Subcutaneous abdominal adipose tissue (tissue), 5 donors: ENCODE measurements at regions not wholly inside any gene's neighbourhood (a gene's known extent, or its start where the extent isn't known, plus 50 kb on each side); places are given as distances from the start of the nearest gene placed in this dataset.

Experiments
- H3K27ac ChIP-seq: one replicate; pipeline ENCODE4 v1.7.0; 2013; ENCODE audit warnings: low read depth, mild to moderate bottlenecking, inconsistent platforms, low read length, moderate library complexity
- H3K27me3 ChIP-seq, 5 donors: one replicate each; pipeline ENCODE4 v1.7.0; 2013; ENCODE audit warnings: low read length in 5 of 5, inconsistent platforms in 1 of 5; ENCODE audit not compliant: control insufficient read depth in 5 of 5, insufficient read depth in 4 of 5
- H3K36me3 ChIP-seq, 5 donors: one replicate each; pipeline ENCODE4 v1.7.0; 2013; ENCODE audit warnings: low read length in 5 of 5; ENCODE audit not compliant: control insufficient read depth in 5 of 5, insufficient read depth in 5 of 5
- H3K4me1 ChIP-seq, 5 donors: one replicate each; pipeline ENCODE4 v1.7.0; 2013; ENCODE audit warnings: low read length in 5 of 5, mild to moderate bottlenecking in 3 of 5, moderate library complexity in 1 of 5; ENCODE audit not compliant: control insufficient read depth in 5 of 5, insufficient read depth in 5 of 5
- H3K4me3 ChIP-seq, 5 donors: one replicate each; pipeline ENCODE4 v1.7.0; 2013; ENCODE audit warnings: low read length in 5 of 5, low read depth in 1 of 5
- H3K9ac ChIP-seq, 5 donors: one replicate each; pipeline ENCODE4 v1.7.0; 2013; ENCODE audit warnings: low read length in 5 of 5, mild to moderate bottlenecking in 4 of 5, moderate library complexity in 3 of 5
- H3K9me3 ChIP-seq, 5 donors: one replicate each; pipeline ENCODE4 v1.7.0; 2013; ENCODE audit warnings: low read length in 5 of 5; ENCODE audit not compliant: control insufficient read depth in 5 of 5
- donor health status: healthy.
- donor health status: healthy.
- donor health status: healthy.
- donor health status: healthy.
- donor health status: healthy.

GRCh38 chr5:92917044-92917443 lies 664.0 kb downstream of the NR2F1-AS1 start:
- no peak overlapping the region for H3K9ac ChIP-seq
- no peaks in the 10 kb centered on the region for H3K27me3 ChIP-seq
- H3K36me3 ChIP-seq, result no peaks in the 10 kb centered on the region
- no peak overlapping the region for H3K27ac ChIP-seq
- H3K4me3 ChIP-seq, result no peak overlapping the region
- peaks cover 0 to 6% (median 0%) of the 10 kb centered on the region in 5 donors for H3K4me1 ChIP-seq
- no peaks in the 10 kb centered on the region for H3K9me3 ChIP-seq

- Histone ChIP-seq H3K27ac (no peak overlapping the region), H3K9ac (no peak overlapping the region), H3K4me1 (peaks cover 0 to 10% (median 3%) of the 10 kb centered on the region in 5 donors), H3K36me3 (no peaks in the 10 kb centered on the region), H3K9me3 (no peaks in the 10 kb centered on the region), H3K4me3 (no peak overlapping the region), H3K27me3 (no peaks in the 10 kb centered on the region)
Observed at GRCh38 chr5:92916036-92916435, 665.0 kb downstream of the NR2F1-AS1 start.

- Histone ChIP-seq H3K4me3 (no peak overlapping the region), H3K36me3 (no peaks in the 10 kb centered on the region), H3K9me3 (no peaks in the 10 kb centered on the region), H3K4me1 (peaks cover 0 to 40% (median 35%) of the 10 kb centered on the region in 5 donors), H3K27me3 (no peaks in the 10 kb centered on the region), H3K9ac (no peak overlapping the region), H3K27ac (no peak overlapping the region)
Observed at GRCh38 chr5:92912283-92912682, 668.7 kb downstream of the NR2F1-AS1 start.

DNA sequence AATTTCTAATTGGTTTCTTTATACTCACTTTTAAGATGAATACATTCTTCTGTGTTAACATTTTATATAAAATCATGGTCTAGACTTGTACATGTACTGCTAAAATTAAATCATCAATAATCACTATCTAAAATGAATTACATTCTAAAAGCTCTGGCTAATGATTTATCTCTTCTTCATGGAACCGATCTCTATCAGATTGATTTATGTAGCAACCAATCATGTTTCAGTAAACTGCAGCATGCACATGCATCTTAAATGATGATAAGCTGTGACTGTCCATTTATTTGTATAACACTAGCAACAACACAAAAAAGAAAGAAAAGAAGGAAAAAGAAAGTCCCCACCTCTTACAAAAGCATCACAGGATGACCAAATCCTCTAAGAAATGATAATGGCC lies 669.2 kb downstream of the NR2F1-AS1 start:
- H3K27ac ChIP-seq, result no peak overlapping the region
- H3K36me3 ChIP-seq, result no peaks in the 10 kb centered on the region
- H3K4me1 ChIP-seq, result peaks cover 0 to 40% (median 35%) of the 10 kb centered on the region in 5 donors
- H3K4me3 ChIP-seq, result no peak overlapping the region
- H3K9ac ChIP-seq, result no peak overlapping the region
- no peaks in the 10 kb centered on the region for H3K9me3 ChIP-seq
- no peaks in the 10 kb centered on the region for H3K27me3 ChIP-seq

DNA sequence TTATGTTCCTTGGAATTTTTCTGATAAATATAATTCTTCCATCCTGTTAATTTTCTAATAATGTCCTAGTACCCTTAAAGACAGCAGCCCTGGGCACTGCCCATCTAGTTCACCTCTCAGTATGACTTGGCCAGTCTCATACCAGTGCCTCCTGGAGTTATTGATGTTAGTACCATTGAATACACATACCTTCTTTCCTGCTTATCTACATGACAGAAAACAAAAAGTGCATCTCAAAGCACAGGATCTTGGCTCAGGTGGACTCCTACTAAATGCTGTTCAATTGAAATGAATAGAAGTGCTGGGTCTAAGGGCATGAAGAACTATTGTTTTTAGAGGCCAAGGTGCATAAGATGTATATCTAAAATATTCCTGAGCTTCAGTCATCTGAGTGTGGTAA lies 669.7 kb downstream of the NR2F1-AS1 start:
- no peak overlapping the region for H3K9ac ChIP-seq
- H3K36me3 ChIP-seq, result no peaks in the 10 kb centered on the region
- H3K27ac ChIP-seq, result no peak overlapping the region
- no peaks in the 10 kb centered on the region for H3K9me3 ChIP-seq
- H3K4me3 ChIP-seq, result no peak overlapping the region
- peaks cover 0 to 41% (median 34%) of the 10 kb centered on the region in 5 donors for H3K4me1 ChIP-seq
- H3K27me3 ChIP-seq, result no peaks in the 10 kb centered on the region

GRCh38 chr5:92909602-92909962 lies 671.4 kb downstream of the NR2F1-AS1 start:
- Histone ChIP-seq H3K9me3 (no peaks in the 10 kb centered on the region), H3K9ac (no peak overlapping the region), H3K27ac (no peak overlapping the region), H3K4me1 (peaks cover 0 to 41% (median 34%) of the 10 kb centered on the region in 5 donors), H3K4me3 (no peak overlapping the region), H3K36me3 (no peaks in the 10 kb centered on the region), H3K27me3 (no peaks in the 10 kb centered on the region)

DNA sequence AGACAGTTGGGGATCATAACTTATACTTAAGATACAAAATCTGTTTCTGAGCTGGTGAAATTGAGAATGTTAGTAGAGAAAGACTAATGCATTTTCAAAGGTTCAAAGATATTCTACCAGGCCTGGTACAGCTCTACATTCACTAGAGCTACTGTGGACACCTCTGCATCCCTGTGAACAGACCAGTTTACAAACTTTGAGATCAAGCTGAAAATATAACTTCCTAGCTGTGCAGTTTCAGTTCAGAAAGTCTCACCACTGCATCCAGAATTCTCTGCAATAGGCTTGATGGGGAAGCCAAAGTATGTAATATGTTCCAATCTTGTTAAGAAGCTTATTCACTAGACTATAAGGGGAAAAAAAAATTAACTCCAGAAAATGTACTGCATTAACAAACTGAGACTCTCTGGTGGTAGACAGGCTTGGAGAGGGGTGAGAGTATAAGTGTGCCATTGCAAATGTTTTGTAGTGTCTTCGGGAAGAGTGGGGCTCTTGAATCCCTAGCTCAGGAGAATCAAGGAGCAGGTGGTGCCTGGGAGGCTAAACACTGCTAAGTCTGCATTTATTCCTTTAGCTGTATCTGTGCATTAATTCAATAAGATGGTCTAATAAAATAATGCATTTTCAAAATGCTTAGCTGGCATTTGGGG lies 671.9 kb downstream of the NR2F1-AS1 start:
- Histone ChIP-seq H3K9me3 (no peaks in the 10 kb centered on the region), H3K9ac (no peak overlapping the region), H3K4me1 (peaks cover 0 to 41% (median 34%) of the 10 kb centered on the region in 5 donors), H3K27ac (peak overlapping the region; percentile 21), H3K36me3 (no peaks in the 10 kb centered on the region), H3K27me3 (no peaks in the 10 kb centered on the region), H3K4me3 (no peak overlapping the region)

DNA sequence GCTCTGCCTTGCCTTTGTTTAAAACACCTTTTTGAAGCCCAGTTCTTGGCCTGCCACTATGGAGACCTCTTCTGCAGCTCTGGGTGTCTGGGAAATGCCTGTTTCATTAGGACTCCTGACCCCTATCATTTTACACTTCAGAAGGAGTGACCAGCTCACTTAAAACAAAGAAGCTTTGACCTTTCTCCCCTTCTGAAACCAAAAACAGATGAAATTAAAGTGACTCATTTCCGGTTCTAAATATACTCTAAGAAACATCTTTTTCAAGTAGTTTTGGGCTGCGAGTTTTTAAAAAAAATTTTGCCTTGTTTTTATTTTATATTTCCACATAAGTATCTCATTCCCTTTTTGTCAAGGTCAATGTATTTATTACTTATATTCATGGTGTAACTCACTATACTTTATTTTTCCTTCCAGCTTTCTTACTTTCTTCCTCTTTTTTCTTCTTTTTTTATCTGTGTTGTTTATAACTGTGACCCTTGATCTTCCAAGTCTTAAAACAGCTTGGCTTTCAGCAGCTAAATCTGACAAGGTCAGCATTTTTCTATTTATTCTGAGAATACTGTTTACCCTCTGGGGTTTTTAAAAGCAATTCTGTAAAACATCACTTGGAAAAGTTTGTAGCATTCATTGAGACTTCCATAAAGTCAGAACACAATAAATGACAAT lies 672.9 kb downstream of the NR2F1-AS1 start:
- no peaks in the 10 kb centered on the region for H3K9me3 ChIP-seq
- peak overlapping the region in 1 of 5 donors; percentile 24 for H3K9ac ChIP-seq
- peaks cover 0 to 43% (median 34%) of the 10 kb centered on the region in 5 donors for H3K4me1 ChIP-seq
- peak overlapping the region; percentile 79 for H3K27ac ChIP-seq
- H3K36me3 ChIP-seq, result no peaks in the 10 kb centered on the region
- H3K4me3 ChIP-seq, result no peak overlapping the region
- H3K27me3 ChIP-seq, result no peaks in the 10 kb centered on the region

- Histone ChIP-seq H3K36me3 (no peaks in the 10 kb centered on the region), H3K4me3 (no peak overlapping the region), H3K27me3 (no peaks in the 10 kb centered on the region), H3K9ac (no peak overlapping the region), H3K27ac (no peak overlapping the region), H3K4me1 (peaks cover 0 to 43% (median 34%) of the 10 kb centered on the region in 5 donors), H3K9me3 (no peaks in the 10 kb centered on the region)
Observed at GRCh38 chr5:92906798-92907376, 674.1 kb downstream of the NR2F1-AS1 start.

DNA sequence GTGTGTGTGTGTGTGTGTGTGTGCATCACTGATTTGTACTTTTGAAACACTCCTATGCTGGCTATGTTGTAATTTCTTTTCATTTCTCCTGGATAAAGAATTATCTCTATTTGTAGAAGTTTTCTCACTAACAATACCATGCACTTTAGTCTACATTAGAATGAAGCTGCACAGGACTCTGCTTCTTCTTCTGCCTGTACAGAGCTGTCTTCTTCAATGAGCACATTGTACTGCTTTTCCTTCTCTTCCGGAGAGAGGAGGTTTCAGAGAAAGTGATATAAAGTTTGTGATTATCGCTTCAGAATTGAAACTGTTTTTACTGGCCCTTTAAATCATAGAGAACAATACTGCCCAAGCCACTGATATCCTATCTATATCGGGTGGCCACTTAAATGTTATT lies 677.0 kb downstream of the NR2F1-AS1 start:
- no peaks in the 10 kb centered on the region for H3K9me3 ChIP-seq
- H3K27me3 ChIP-seq, result no peaks in the 10 kb centered on the region
- no peak overlapping the region for H3K9ac ChIP-seq
- no peak overlapping the region for H3K4me3 ChIP-seq
- H3K27ac ChIP-seq, result no peak overlapping the region
- no peaks in the 10 kb centered on the region for H3K36me3 ChIP-seq
- peaks cover 0 to 24% (median 13%) of the 10 kb centered on the region in 5 donors for H3K4me1 ChIP-seq
